ENCODE measurements at regions not wholly inside any gene's neighbourhood (a gene's known extent, or its start where the extent isn't known, plus 50 kb on each side); places are given as distances from the start of the nearest gene placed in this dataset.

- Histone ChIP-seq H3K9me3 (ENCODE audit: control extremely low read depth in 1 of 3, control insufficient read depth in 2 of 3, insufficient read depth in 1 of 3, low read length in 2 of 3) (no peaks in the 10 kb centered on the region), H3K27ac (ENCODE audit: low read length in 2 of 2) (no peak overlapping the region), H3K4me3 (ENCODE audit: control extremely low read depth in 1 of 5, extremely low read depth in 1 of 5, insufficient read depth in 1 of 5, low read depth in 2 of 5, low read length in 4 of 5) (no peak overlapping the region), H3K79me2 (ENCODE audit: control insufficient read depth, insufficient read depth, low read length) (no peaks in the 10 kb centered on the region), H4K20me1 (ENCODE audit: control insufficient read depth, insufficient read depth, low read length, poor library complexity, severe bottlenecking) (no peaks in the 10 kb centered on the region), H3K4me2 (replicated peaks; ENCODE audit: low read depth, low read length, poor library complexity, severe bottlenecking) (no peak overlapping the region), H2AFZ (ENCODE audit: insufficient read depth, low read depth, low read length, poor library complexity, severe bottlenecking) (no peak overlapping the region), H3K36me3 (replicated peaks in 1 of 2; ENCODE audit: control extremely low read depth in 1 of 2, control insufficient read depth in 1 of 2, extremely low read depth in 1 of 2, insufficient read depth in 2 of 2, low read length in 1 of 2) (no peaks in the 10 kb centered on the region), H3K9ac (ENCODE audit: low read length) (no peak overlapping the region), H3K27me3 (replicated peaks in 1 of 4; ENCODE audit: control extremely low read depth in 1 of 4, control insufficient read depth in 3 of 4, insufficient read depth in 4 of 4, low read length in 3 of 4) (no peaks in the 10 kb centered on the region), H3K4me1 (ENCODE audit: control insufficient read depth in 2 of 2, insufficient read depth in 2 of 2, low read length in 2 of 2) (no peaks in the 10 kb centered on the region)
- DNase-seq (no peak), ATAC-seq (ENCODE audit: low read depth) (no peak)
- ChIA-PET CTCF (no interaction called here), POLR2A (no interaction called here)
- Mint-ChIP-seq H3K27me3 (no peaks in the 10 kb centered on the region), H3K9me3 (ENCODE audit: insufficient read depth) (no peaks in the 10 kb centered on the region), H3K4me1 (no peaks in the 10 kb centered on the region), H3K4me3 (no peak overlapping the region), H3K27ac (no peak overlapping the region)
- intact Hi-C loops (cut with micrococcal nuclease) = no loop called here
- no CpG with 5 or more reads among the region's 1 CpG for WGBS (ENCODE audit: insufficient coverage)
- TF ChIP-seq EZH2 (IDR thresholded peaks at IDR 0.05; ENCODE audit: borderline replicate concordance, insufficient read depth, low read depth, low read length, poor library complexity, severe bottlenecking) (no peak), CTCF (IDR thresholded peaks at IDR 0.05) (no peak)
These were observed 287.6 kb upstream of the DPH6 start for GRCh38 chr15:35833581-35833980.

GRCh38 chr15:35834216-35834830 is 288.4 kb upstream of the DPH6 start:
- H3K9ac ChIP-seq (ENCODE audit: low read length) = no peak overlapping the region
- ATAC-seq (ENCODE audit: low read depth) (no peak), DNase-seq (no peak)
- H3K4me2 ChIP-seq (replicated peaks; ENCODE audit: low read depth, low read length, poor library complexity, severe bottlenecking) = no peak overlapping the region
- H2AFZ ChIP-seq (ENCODE audit: insufficient read depth, low read depth, low read length, poor library complexity, severe bottlenecking) = no peak overlapping the region
- Mint-ChIP-seq H3K4me3 (no peak overlapping the region), H3K27ac (no peak overlapping the region), H3K9me3 (ENCODE audit: insufficient read depth) (no peaks in the 10 kb centered on the region), H3K4me1 (no peaks in the 10 kb centered on the region), H3K27me3 (no peaks in the 10 kb centered on the region)
- WGBS (ENCODE audit: insufficient coverage) = 100% methylated on average over 1 of the region's 4 CpGs
- no peak overlapping the region for H3K27ac ChIP-seq (ENCODE audit: low read length in 2 of 2)
- H3K27me3 ChIP-seq (replicated peaks in 1 of 4; ENCODE audit: control extremely low read depth in 1 of 4, control insufficient read depth in 3 of 4, insufficient read depth in 4 of 4, low read length in 3 of 4) = no peaks in the 10 kb centered on the region
- no peaks in the 10 kb centered on the region for H3K79me2 ChIP-seq (ENCODE audit: control insufficient read depth, insufficient read depth, low read length)
- no peak for TF ChIP-seq CTCF (IDR thresholded peaks at IDR 0.05)
- no peak overlapping the region for H3K4me3 ChIP-seq (ENCODE audit: control extremely low read depth in 1 of 5, extremely low read depth in 1 of 5, insufficient read depth in 1 of 5, low read depth in 2 of 5, low read length in 4 of 5)
- H3K9me3 ChIP-seq (ENCODE audit: control extremely low read depth in 1 of 3, control insufficient read depth in 2 of 3, insufficient read depth in 1 of 3, low read length in 2 of 3) = no peaks in the 10 kb centered on the region
- ChIA-PET CTCF (no interaction called here), POLR2A (no interaction called here)
- no peaks in the 10 kb centered on the region for H3K36me3 ChIP-seq (replicated peaks in 1 of 2; ENCODE audit: control extremely low read depth in 1 of 2, control insufficient read depth in 1 of 2, extremely low read depth in 1 of 2, insufficient read depth in 2 of 2, low read length in 1 of 2)
- H3K4me1 ChIP-seq (ENCODE audit: control insufficient read depth in 2 of 2, insufficient read depth in 2 of 2, low read length in 2 of 2) = no peaks in the 10 kb centered on the region
- no peaks in the 10 kb centered on the region for H4K20me1 ChIP-seq (ENCODE audit: control insufficient read depth, insufficient read depth, low read length, poor library complexity, severe bottlenecking)
- intact Hi-C loops (cut with micrococcal nuclease) = no loop called here
